Right lobe of liver (tissue), 4 donors: ENCODE measurements at regions not wholly inside any gene's neighbourhood (a gene's known extent, or its start where the extent isn't known, plus 50 kb on each side); places are given as distances from the start of the nearest gene placed in this dataset.

Experiments used
- CTCF ChIP-seq, 4 donors: fragments of 200-600 bp in 3 of 4; fragments of 450-650 bp in 1 of 4; IDR thresholded peaks; one replicate each; pipeline versions ENCODE4 v1.5.1 to v1.8.0; 2016 to 2022; ENCODE audit warnings: antibody characterized with exemption in 4 of 4, mild to moderate bottlenecking in 2 of 4
- POLR2A ChIP-seq: fragments of 450-650 bp; IDR thresholded peaks from one replicate; pipeline ENCODE4 v1.6.1; 2017; ENCODE audit warnings: antibody characterized with exemption, mild to moderate bottlenecking
- donor health status: DM: no; HTN: no; CAD: no.
- donor health status: DM: no; HTN: no; CAD: no.
- donor health status: DM: no; HTN: yes; CAD: no.

- no peak for TF ChIP-seq POLR2A
- TF ChIP-seq CTCF (IDR thresholded peaks at IDR 0.05) = no peak
Measured at GRCh38 chr15:49734831-49735508, 114.1 kb downstream of the DTWD1 start.
